IPS-15b (cell line): ENCODE measurements at regions not wholly inside any gene's neighbourhood (a gene's known extent, or its start where the extent isn't known, plus 50 kb on each side); places are given as distances from the start of the nearest gene placed in this dataset.

Source experiments
- H3K27me3 ChIP-seq: one replicate; pipeline ENCODE4 v1.6.1; 2013; ENCODE audit warnings: low read length; ENCODE audit not compliant: control insufficient read depth, insufficient read depth
- H3K36me3 ChIP-seq: one replicate; pipeline ENCODE4 v1.6.1; 2013; ENCODE audit warnings: low read length; ENCODE audit not compliant: control insufficient read depth, insufficient read depth
- H3K4me1 ChIP-seq: one replicate; pipeline ENCODE4 v1.6.1; 2013; ENCODE audit warnings: mild to moderate bottlenecking, low read length; ENCODE audit not compliant: control insufficient read depth, insufficient read depth
- H3K4me3 ChIP-seq: one replicate; pipeline ENCODE4 v1.5.1; 2013; ENCODE audit warnings: low read depth, low read length
- H3K9ac ChIP-seq: one replicate; pipeline ENCODE4 v1.6.1; 2013; ENCODE audit warnings: low read depth, mild to moderate bottlenecking, low read length
- H3K9me3 ChIP-seq: one replicate; pipeline ENCODE4 v1.6.1; 2013; ENCODE audit warnings: mild to moderate bottlenecking, low read length; ENCODE audit not compliant: control insufficient read depth, insufficient read depth

GRCh38 chr20:7003598-7003997, 236.1 kb downstream of the BMP2 start:
- no peak overlapping the region for H3K4me3 ChIP-seq
- H3K4me1 ChIP-seq, result no peaks in the 10 kb centered on the region
- H3K27me3 ChIP-seq, result no peaks in the 10 kb centered on the region
- no peak overlapping the region for H3K9ac ChIP-seq
- H3K9me3 ChIP-seq, result no peaks in the 10 kb centered on the region
- no peaks in the 10 kb centered on the region for H3K36me3 ChIP-seq

GRCh38 chr20:7004801-7005200, 237.3 kb downstream of the BMP2 start:
- Histone ChIP-seq H3K27me3 (no peaks in the 10 kb centered on the region), H3K4me1 (no peaks in the 10 kb centered on the region), H3K9me3 (no peaks in the 10 kb centered on the region), H3K9ac (no peak overlapping the region), H3K36me3 (no peaks in the 10 kb centered on the region), H3K4me3 (no peak overlapping the region)

GRCh38 chr20:7010527-7010926, 243.0 kb downstream of the BMP2 start:
- Histone ChIP-seq H3K27me3 (no peaks in the 10 kb centered on the region), H3K4me1 (no peaks in the 10 kb centered on the region), H3K4me3 (no peak overlapping the region), H3K36me3 (no peaks in the 10 kb centered on the region), H3K9me3 (no peaks in the 10 kb centered on the region), H3K9ac (no peak overlapping the region)

- Histone ChIP-seq H3K4me1 (no peaks in the 10 kb centered on the region), H3K9me3 (no peaks in the 10 kb centered on the region), H3K36me3 (no peaks in the 10 kb centered on the region), H3K27me3 (no peaks in the 10 kb centered on the region), H3K9ac (no peak overlapping the region), H3K4me3 (no peak overlapping the region)
Observed at GRCh38 chr20:7015257-7015656, 247.8 kb downstream of the BMP2 start.

- H3K4me3 ChIP-seq, result no peak overlapping the region
- peaks cover 6% of the 10 kb centered on the region for H3K9me3 ChIP-seq
- H3K9ac ChIP-seq, result no peak overlapping the region
- H3K4me1 ChIP-seq, result no peaks in the 10 kb centered on the region
- H3K27me3 ChIP-seq, result no peaks in the 10 kb centered on the region
- no peaks in the 10 kb centered on the region for H3K36me3 ChIP-seq
Observed at GRCh38 chr20:7022597-7022996, 255.1 kb downstream of the BMP2 start.

- Histone ChIP-seq H3K9me3 (peaks cover 6% of the 10 kb centered on the region), H3K4me3 (no peak overlapping the region), H3K27me3 (no peaks in the 10 kb centered on the region), H3K4me1 (no peaks in the 10 kb centered on the region), H3K36me3 (no peaks in the 10 kb centered on the region), H3K9ac (no peak overlapping the region)
Observed at GRCh38 chr20:7025635-7026034, 258.1 kb downstream of the BMP2 start.

- no peak overlapping the region for H3K4me3 ChIP-seq
- no peaks in the 10 kb centered on the region for H3K4me1 ChIP-seq
- H3K27me3 ChIP-seq, result no peaks in the 10 kb centered on the region
- H3K9ac ChIP-seq, result no peak overlapping the region
- no peaks in the 10 kb centered on the region for H3K9me3 ChIP-seq
- H3K36me3 ChIP-seq, result no peaks in the 10 kb centered on the region
Observed at GRCh38 chr20:7029019-7029418, 261.5 kb downstream of the BMP2 start.

GRCh38 chr20:7031222-7031621, 263.7 kb downstream of the BMP2 start:
- Histone ChIP-seq H3K4me3 (no peak overlapping the region), H3K9ac (no peak overlapping the region), H3K27me3 (no peaks in the 10 kb centered on the region), H3K9me3 (no peaks in the 10 kb centered on the region), H3K4me1 (no peaks in the 10 kb centered on the region), H3K36me3 (no peaks in the 10 kb centered on the region)

- Histone ChIP-seq H3K27me3 (no peaks in the 10 kb centered on the region), H3K36me3 (no peaks in the 10 kb centered on the region), H3K9ac (no peak overlapping the region), H3K4me1 (no peaks in the 10 kb centered on the region), H3K9me3 (no peaks in the 10 kb centered on the region), H3K4me3 (no peak overlapping the region)
Observed at GRCh38 chr20:7038029-7038428, 270.5 kb downstream of the BMP2 start.

- no peaks in the 10 kb centered on the region for H3K9me3 ChIP-seq
- no peak overlapping the region for H3K9ac ChIP-seq
- no peaks in the 10 kb centered on the region for H3K36me3 ChIP-seq
- no peak overlapping the region for H3K4me3 ChIP-seq
- H3K4me1 ChIP-seq, result peaks cover 4% of the 10 kb centered on the region
- no peaks in the 10 kb centered on the region for H3K27me3 ChIP-seq
Observed at GRCh38 chr20:7057611-7058010, 290.1 kb downstream of the BMP2 start.

GRCh38 chr20:7078804-7079203, 311.3 kb downstream of the BMP2 start:
- H3K4me1 ChIP-seq, result no peaks in the 10 kb centered on the region
- no peaks in the 10 kb centered on the region for H3K27me3 ChIP-seq
- no peaks in the 10 kb centered on the region for H3K36me3 ChIP-seq
- no peak overlapping the region for H3K9ac ChIP-seq
- no peak overlapping the region for H3K4me3 ChIP-seq
- no peaks in the 10 kb centered on the region for H3K9me3 ChIP-seq

- Histone ChIP-seq H3K4me3 (no peak overlapping the region), H3K36me3 (no peaks in the 10 kb centered on the region), H3K27me3 (no peaks in the 10 kb centered on the region), H3K9ac (no peak overlapping the region), H3K4me1 (no peaks in the 10 kb centered on the region), H3K9me3 (no peaks in the 10 kb centered on the region)
Observed at GRCh38 chr20:7080472-7080871, 313.0 kb downstream of the BMP2 start.

- Histone ChIP-seq H3K4me1 (no peaks in the 10 kb centered on the region), H3K27me3 (no peaks in the 10 kb centered on the region), H3K4me3 (no peak overlapping the region), H3K9ac (no peak overlapping the region), H3K9me3 (no peaks in the 10 kb centered on the region), H3K36me3 (no peaks in the 10 kb centered on the region)
Observed at GRCh38 chr20:7085467-7085866, 318.0 kb downstream of the BMP2 start.
